Astrocyte of the cerebellum (primary cell): ENCODE measurements at regions not wholly inside any gene's neighbourhood (a gene's known extent, or its start where the extent isn't known, plus 50 kb on each side); places are given as distances from the start of the nearest gene placed in this dataset.
A peak's percentile ranks its signal among the peaks of the same experiment; 100 is the strongest.
"Not testable (repeated sequence)": the region's sequence is repeated elsewhere in the genome, so short reads cannot be mapped to it uniquely, and the experiment has no call there.

Experiments used
- DNase-seq: peaks from one replicate; pipeline ENCODE4 v3.0.0-alpha.2; 2011; ENCODE audit warnings: low read depth
- H3K4me3 ChIP-seq: 2 replicates; pipeline ENCODE4 v1.5.1; 2011; ENCODE audit warnings: mild to moderate bottlenecking, low read depth, low read length, moderate library complexity
- CTCF ChIP-seq: IDR thresholded peaks from 2 replicates; pipeline ENCODE4 v1.5.1; 2012; ENCODE audit warnings: low read length, low read depth, moderate library complexity, mild to moderate bottlenecking; ENCODE audit errors: missing control alignments
- in situ Hi-C: cut with HindIII; loops from 2 replicates; pipeline ENCODE4 v1.10.0; 2017; ENCODE audit warnings: low sequenced_read_pairs

- H3K4me3 ChIP-seq, DNase-seq, in situ Hi-C loops: not testable (repeated sequence)
Measured at GRCh38 chrX:3829041-3829531, 115.6 kb upstream of the PRKX start.

- in situ Hi-C loops, DNase-seq, H3K4me3 ChIP-seq: not testable (repeated sequence)
Measured at GRCh38 chrX:3828378-3829040, 115.1 kb upstream of the PRKX start.

GRCh38 chrX:3824008-3824407, 110.6 kb upstream of the PRKX start:
- DNase-seq, in situ Hi-C loops: not testable (repeated sequence)

GRCh38 chrX:3820167-3820566, 106.7 kb upstream of the PRKX start:
- peak; percentile 75 for DNase-seq
- no peak overlapping the region for H3K4me3 ChIP-seq
- TF ChIP-seq CTCF = no peak
- in situ Hi-C loops = no loop called here

More at GRCh38 chrX:3824008-3824407, 110.6 kb upstream of the PRKX start:
- not testable (repeated sequence) for H3K4me3 ChIP-seq

GRCh38 chrX:3817480-3817879, 104.0 kb upstream of the PRKX start:
- in situ Hi-C loops, DNase-seq, H3K4me3 ChIP-seq: not testable (repeated sequence)

- in situ Hi-C loops = no loop called here
- no peak for TF ChIP-seq CTCF
- DNase-seq = no peak
- H3K4me3 ChIP-seq = peak overlapping the region; percentile 57
Measured at GRCh38 chrX:3815896-3816664, 102.6 kb upstream of the PRKX start.

GRCh38 chrX:3811331-3812311, 98.2 kb upstream of the PRKX start:
- H3K4me3 ChIP-seq = no peak overlapping the region
- peak; percentile 48 for TF ChIP-seq CTCF
- no peak for DNase-seq
- in situ Hi-C loops = no loop called here

- H3K4me3 ChIP-seq = no peak overlapping the region
- no peak for TF ChIP-seq CTCF
- no peak for DNase-seq
- in situ Hi-C loops = no loop called here
Measured at GRCh38 chrX:3807906-3808305, 94.5 kb upstream of the PRKX start.
